ENCODE measurements at regions not wholly inside any gene's neighbourhood (a gene's known extent, or its start where the extent isn't known, plus 50 kb on each side); places are given as distances from the start of the nearest gene placed in this dataset.

GRCh38 chr1:68677684-68678351 lies 180.9 kb upstream of the DEPDC1 start:
- WGBS, 2 experiments (ENCODE audit: insufficient coverage in 1 of 2, insufficient read length in 1 of 2): 97 to 100% methylated on average over 1 of the region's 1 CpG
- no peaks in the 10 kb centered on the region for H3K4me1 Mint-ChIP-seq
- no peak overlapping the region for H3K27ac Mint-ChIP-seq
- TF ChIP-seq, protein P1, sequence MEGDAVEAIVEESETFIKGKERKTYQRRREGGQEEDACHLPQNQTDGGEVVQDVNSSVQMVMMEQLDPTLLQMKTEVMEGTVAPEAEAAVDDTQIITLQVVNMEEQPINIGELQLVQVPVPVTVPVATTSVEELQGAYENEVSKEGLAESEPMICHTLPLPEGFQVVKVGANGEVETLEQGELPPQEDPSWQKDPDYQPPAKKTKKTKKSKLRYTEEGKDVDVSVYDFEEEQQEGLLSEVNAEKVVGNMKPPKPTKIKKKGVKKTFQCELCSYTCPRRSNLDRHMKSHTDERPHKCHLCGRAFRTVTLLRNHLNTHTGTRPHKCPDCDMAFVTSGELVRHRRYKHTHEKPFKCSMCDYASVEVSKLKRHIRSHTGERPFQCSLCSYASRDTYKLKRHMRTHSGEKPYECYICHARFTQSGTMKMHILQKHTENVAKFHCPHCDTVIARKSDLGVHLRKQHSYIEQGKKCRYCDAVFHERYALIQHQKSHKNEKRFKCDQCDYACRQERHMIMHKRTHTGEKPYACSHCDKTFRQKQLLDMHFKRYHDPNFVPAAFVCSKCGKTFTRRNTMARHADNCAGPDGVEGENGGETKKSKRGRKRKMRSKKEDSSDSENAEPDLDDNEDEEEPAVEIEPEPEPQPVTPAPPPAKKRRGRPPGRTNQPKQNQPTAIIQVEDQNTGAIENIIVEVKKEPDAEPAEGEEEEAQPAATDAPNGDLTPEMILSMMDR (conservative IDR thresholded peaks at IDR 0.05): no peak
- no peaks in the 10 kb centered on the region for H3K27me3 ChIP-seq (ENCODE audit: control insufficient read depth, insufficient read depth, low read length, poor library complexity, severe bottlenecking)
- peaks cover 2% of the 10 kb centered on the region for H3K9me3 Mint-ChIP-seq
- no peak for DNase-seq
- no peaks in the 10 kb centered on the region for H3K27me3 Mint-ChIP-seq (ENCODE audit: insufficient read depth)
- H3K27ac ChIP-seq (ENCODE audit: low read depth, low read length): no peak overlapping the region
- no peaks in the 10 kb centered on the region for H3K4me1 ChIP-seq (ENCODE audit: control insufficient read depth, insufficient read depth, low read length)
- no peaks in the 10 kb centered on the region for H3K36me3 Mint-ChIP-seq (ENCODE audit: low read depth)
- H3K4me3 Mint-ChIP-seq: no peak overlapping the region
- no peaks in the 10 kb centered on the region for H3K36me3 ChIP-seq (ENCODE audit: control insufficient read depth, insufficient read depth, low read length)
- H3K4me3 ChIP-seq (ENCODE audit: low read length): no peak overlapping the region
- no peak overlapping the region for H3K9ac ChIP-seq (ENCODE audit: extremely low read depth, low read length, poor library complexity, severe bottlenecking)
- no peaks in the 10 kb centered on the region for H3K9me3 ChIP-seq (ENCODE audit: control insufficient read depth, low read length)

DNA sequence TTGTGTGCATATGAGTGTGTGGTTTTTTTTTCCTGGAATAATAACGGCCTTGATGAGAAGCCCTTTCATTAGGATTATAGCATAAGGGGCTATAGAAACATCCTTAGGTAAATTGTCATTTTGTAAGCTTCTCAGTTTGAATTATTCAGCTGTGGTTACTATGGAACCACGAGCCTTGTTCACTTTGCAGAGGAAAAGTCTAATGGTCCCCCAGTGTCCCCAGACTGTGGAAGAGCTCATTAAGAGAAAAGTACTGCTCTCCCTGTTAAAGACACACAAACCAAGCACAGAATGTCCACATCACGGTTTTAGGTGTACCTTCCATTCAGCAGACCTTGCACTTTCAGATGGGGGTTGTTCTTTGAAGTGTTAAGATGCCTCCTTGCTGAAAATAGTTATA lies 199.3 kb upstream of the DEPDC1 start:
- Mint-ChIP-seq H3K9me3 (no peaks in the 10 kb centered on the region), H3K36me3 (ENCODE audit: low read depth) (no peaks in the 10 kb centered on the region)
- WGBS, 2 experiments (ENCODE audit: insufficient coverage in 1 of 2, insufficient read length in 1 of 2): 82 to 100% methylated on average over 2 to 3 of the region's 3 CpGs

GRCh38 chr1:68703921-68704354 lies 207.1 kb upstream of the DEPDC1 start:
- no peaks in the 10 kb centered on the region for H3K36me3 Mint-ChIP-seq (ENCODE audit: low read depth)
- Histone ChIP-seq H3K36me3 (ENCODE audit: control insufficient read depth, insufficient read depth, low read length) (no peaks in the 10 kb centered on the region), H3K27me3 (ENCODE audit: control insufficient read depth, insufficient read depth, low read length, poor library complexity, severe bottlenecking) (no peaks in the 10 kb centered on the region), H3K9ac (ENCODE audit: extremely low read depth, low read length, poor library complexity, severe bottlenecking) (no peak overlapping the region), H3K4me1 (ENCODE audit: control insufficient read depth, insufficient read depth, low read length) (no peaks in the 10 kb centered on the region), H3K9me3 (ENCODE audit: control insufficient read depth, low read length) (peaks cover 2% of the 10 kb centered on the region), H3K27ac (ENCODE audit: low read depth, low read length) (no peak overlapping the region), H3K4me3 (ENCODE audit: low read length) (no peak overlapping the region)
- 70 to 76% methylated on average over 2 of the region's 2 CpGs for WGBS, 2 experiments (ENCODE audit: insufficient coverage in 1 of 2, insufficient read length in 1 of 2)
- TF ChIP-seq, protein P1 (conservative IDR thresholded peaks at IDR 0.05): no peak
- DNase-seq: no peak
- no peak overlapping the region for H3K4me3 Mint-ChIP-seq
- no peaks in the 10 kb centered on the region for H3K4me1 Mint-ChIP-seq
- no peaks in the 10 kb centered on the region for H3K27me3 Mint-ChIP-seq (ENCODE audit: insufficient read depth)
- no peak overlapping the region for H3K27ac Mint-ChIP-seq
- peaks cover 1% of the 10 kb centered on the region for H3K9me3 Mint-ChIP-seq

More for the DNA sequence above, 199.3 kb upstream of the DEPDC1 start:
- no peak overlapping the region for H3K27ac Mint-ChIP-seq
- Histone ChIP-seq H3K27me3 (ENCODE audit: control insufficient read depth, insufficient read depth, low read length, poor library complexity, severe bottlenecking) (no peaks in the 10 kb centered on the region), H3K4me1 (ENCODE audit: control insufficient read depth, insufficient read depth, low read length) (no peaks in the 10 kb centered on the region), H3K36me3 (ENCODE audit: control insufficient read depth, insufficient read depth, low read length) (no peaks in the 10 kb centered on the region), H3K4me3 (ENCODE audit: low read length) (no peak overlapping the region), H3K9me3 (ENCODE audit: control insufficient read depth, low read length) (no peaks in the 10 kb centered on the region), H3K9ac (ENCODE audit: extremely low read depth, low read length, poor library complexity, severe bottlenecking) (no peak overlapping the region), H3K27ac (ENCODE audit: low read depth, low read length) (no peak overlapping the region)
- no peak overlapping the region for H3K4me3 Mint-ChIP-seq
- H3K4me1 Mint-ChIP-seq: no peaks in the 10 kb centered on the region
- TF ChIP-seq, protein P1 (conservative IDR thresholded peaks at IDR 0.05): no peak
- no peak for DNase-seq
- no peaks in the 10 kb centered on the region for H3K27me3 Mint-ChIP-seq (ENCODE audit: insufficient read depth)

Measured in endodermal cell (in vitro differentiated cells).